GM18517 (cell line): ENCODE measurements at regions not wholly inside any gene's neighbourhood (a gene's known extent, or its start where the extent isn't known, plus 50 kb on each side); places are given as distances from the start of the nearest gene placed in this dataset.
"Not testable (repeated sequence)": the region's sequence is repeated elsewhere in the genome, so short reads cannot be mapped to it uniquely, and the experiment has no call there.

Experiments used
- ATAC-seq: cut with Tn5 transposase; IDR thresholded peaks from one replicate; pipeline ENCODE4 v1.9.1; 2021; ENCODE audit warnings: mild to moderate bottlenecking, moderate library complexity; ENCODE audit not compliant: unreplicated experiment

DNA sequence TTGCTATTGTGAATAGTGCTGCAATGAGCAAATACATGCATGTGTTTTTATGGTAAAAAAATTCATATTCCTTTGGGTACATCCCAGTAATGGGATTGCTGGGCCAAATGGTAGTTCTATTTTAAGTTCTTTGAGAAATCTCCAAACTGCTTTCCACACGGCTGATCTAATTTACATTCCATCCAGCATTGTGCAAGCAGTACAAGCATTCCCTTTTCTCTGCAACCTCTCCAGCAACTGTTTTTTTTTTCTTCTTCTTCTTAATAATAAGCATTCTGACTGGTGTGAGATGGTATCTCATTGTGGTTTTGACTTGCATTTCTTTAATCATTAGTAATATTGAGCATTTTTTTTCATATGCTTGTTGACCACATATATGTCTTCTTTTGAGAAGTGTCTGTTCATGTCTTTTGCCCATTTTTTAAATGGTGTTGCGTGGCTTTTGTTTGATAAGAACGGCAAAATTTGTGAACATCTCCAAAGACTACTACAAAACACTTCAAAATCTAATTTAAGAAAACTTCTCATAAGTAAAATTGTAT lies 136.1 kb upstream of the MYO3A start:
- ATAC-seq: no peak

DNA sequence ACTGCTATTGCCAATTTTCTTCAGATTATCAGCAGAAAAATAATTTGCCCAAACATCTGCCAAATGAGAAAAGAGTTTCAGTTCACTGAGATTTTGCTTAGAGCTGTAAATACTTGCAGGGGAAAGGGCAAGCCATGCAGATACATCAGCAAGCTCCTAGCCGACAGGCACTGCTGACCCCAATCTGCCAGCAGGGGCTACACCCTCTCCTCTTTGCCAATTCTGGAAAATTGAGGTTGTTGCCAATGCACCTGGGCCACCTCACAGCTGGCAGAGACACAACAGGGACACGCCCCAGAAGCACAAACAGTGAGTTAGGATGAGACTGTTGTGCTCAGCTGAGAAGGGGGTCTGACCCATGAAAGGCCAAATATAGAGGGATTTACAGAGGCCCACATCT lies 129.5 kb upstream of the MYO3A start:
- ATAC-seq: no peak

GRCh38 chr10:25805986-25806385 lies 128.0 kb upstream of the MYO3A start:
- no peak for ATAC-seq

DNA sequence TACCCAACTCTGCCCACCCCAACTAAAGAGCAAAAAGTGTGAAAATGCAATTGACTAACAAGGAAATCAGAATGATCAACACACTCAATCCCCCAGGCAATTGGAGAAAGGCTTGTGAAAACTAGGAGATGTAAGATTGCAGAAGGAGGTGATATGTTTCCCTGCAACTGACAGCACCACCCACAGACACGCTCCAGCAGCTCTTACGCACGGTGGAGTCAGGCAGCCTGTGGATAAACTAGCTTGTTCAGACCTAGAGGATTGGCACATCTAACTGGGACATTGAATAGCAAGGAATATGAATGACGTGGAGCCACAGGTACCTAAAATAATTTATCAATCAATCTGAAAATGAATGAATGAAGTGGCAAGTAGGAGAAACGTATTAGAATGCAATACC lies 125.7 kb upstream of the MYO3A start:
- no peak for ATAC-seq

DNA sequence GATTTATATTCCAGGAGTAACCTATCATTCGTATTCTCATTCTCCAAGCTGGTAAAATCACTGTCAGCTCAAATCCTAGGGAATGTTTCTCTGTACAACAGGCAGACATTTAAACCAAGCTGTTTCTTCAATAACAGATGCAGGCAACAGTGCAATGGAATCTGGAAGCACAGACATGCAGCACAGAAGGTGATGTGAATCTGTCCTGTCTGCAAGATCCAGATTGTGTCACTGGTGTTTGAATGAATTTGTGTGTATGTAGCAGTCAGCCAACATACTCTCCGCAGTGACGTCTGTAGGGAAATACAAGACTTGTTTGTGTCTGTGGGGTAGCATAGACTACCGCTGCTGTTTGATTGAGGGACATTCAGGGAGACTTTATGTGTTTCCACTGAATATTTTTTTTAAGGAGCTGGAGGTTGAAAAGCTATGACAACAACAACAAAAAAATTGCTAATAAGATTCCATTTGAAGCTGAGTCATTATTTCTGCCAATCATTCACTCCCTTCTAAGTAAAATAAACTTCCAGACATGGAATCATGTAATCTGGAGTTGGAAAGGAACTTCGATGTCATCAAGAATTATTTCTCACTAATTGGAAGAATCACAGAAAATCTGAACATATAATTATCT lies 122.9 kb upstream of the MYO3A start:
- no peak for ATAC-seq

- no peak for ATAC-seq
Measured at GRCh38 chr10:25813511-25813910, 120.5 kb upstream of the MYO3A start.

DNA sequence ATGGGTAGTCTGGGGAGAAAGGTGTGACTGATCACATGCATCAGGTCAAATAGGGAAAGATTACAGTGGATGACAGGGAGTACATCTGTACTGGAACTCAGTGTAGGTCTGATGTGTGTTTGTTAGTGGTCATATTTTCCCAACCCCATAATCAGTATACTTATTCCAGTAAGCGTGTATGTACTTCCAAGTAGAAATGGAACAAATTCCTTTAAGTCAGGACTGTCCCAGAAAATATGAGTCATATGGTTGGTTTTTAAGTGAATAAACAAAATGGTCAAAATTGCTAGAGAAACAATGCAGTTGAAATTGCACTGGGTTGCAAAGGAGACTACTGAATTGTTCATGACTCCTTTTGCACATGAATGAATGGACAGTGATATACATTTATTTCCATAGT lies 118.8 kb upstream of the MYO3A start:
- no peak for ATAC-seq

DNA sequence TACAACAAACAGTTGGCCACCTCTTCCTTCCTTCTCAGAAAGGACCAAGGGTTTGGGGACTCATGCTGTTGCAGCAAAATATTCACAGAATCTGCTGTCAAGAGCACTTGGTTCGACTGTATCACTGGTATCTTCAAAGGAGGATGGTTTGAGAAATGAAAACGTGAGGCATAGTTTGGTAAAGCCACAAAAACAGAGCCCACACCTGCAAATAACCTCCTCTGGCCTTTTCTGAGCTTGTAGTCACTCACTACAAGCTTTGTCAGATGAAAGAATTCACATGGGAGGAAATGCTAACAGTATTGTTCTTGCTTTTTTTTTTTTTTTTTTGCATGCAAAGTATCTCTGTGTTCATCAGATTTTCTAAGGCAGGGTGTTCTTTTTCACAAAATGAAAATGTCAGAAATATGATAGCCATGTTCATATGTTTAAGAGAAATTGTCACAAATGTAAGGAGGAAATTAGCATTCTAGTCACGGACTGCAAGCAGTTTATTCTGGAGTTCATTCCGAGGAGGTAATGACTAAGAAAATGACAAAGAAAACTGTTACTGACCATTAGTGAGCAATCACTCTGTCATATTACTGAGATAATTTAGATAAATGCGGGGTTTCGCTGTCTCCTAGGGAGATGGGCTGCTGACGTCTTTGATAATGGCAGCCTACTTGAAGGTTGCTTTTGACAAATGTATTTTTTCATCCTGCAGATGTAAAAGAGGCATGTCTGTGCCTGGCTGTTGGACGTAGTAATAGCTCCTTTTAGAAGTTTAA lies 117.8 kb upstream of the MYO3A start:
- no peak for ATAC-seq

DNA sequence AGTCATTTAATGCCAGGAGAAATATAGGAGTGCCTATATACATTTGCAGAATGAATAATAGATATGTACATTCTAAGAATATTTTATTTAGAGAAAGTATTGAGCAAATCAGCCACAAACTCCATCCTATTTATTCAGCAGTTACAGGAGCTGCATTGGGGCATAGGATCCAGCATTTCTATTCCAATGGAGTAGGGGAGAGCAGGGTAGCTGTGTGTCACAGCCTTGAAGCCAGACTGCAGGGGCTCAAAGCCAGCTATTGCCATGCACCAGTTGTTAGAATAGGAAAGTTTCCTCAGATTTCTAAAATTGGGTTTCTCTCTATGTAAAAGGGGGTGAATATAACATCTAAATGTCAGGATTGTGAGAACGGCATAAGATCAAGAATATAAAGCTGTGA lies 116.8 kb upstream of the MYO3A start:
- ATAC-seq: no peak

DNA sequence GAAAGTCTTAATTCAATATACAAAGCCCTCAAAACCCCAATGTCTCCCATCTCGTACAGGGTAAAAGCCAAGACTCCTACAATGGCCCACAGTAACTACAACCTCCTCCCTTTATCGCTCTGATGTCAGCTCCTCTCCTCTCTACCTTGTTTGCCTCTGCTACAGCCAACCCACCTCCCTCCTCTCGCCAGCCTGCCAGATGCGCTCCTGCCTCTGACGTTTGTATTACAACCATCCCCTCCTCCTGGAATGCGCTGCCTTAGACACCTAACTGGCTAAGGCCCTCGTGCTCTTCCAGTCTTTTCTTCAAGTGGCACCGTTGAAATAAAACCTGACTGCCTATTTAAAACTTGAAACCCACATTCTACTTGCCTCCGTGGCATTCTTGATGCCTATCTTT lies 115.3 kb upstream of the MYO3A start:
- ATAC-seq: no peak

- no peak for ATAC-seq
Measured at GRCh38 chr10:25820472-25820871, 113.6 kb upstream of the MYO3A start.

- ATAC-seq: peak; percentile 57
Measured at GRCh38 chr10:25820874-25821273, 113.2 kb upstream of the MYO3A start.

- ATAC-seq: no peak
Measured at GRCh38 chr10:25824050-25824449, 110.0 kb upstream of the MYO3A start.

DNA sequence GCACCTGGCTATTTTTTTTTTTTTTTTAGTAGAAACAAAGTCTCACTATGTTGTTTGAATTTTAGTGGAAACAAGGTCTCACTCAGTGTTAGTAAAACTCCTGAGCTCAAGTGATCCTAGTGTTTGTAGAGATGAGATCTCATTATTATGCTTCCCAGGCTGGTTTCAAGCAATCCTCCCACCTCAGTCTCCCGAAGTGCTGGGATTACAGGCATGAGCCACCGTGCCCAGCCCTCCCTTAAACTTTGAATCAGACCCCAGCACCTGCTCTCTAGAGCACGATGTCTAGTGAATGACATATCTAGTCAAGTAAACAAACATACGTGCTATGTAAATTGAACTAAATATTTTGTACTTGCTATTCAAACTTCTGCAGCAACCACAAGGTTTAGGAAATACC lies 105.6 kb upstream of the MYO3A start:
- ATAC-seq: no peak

- ATAC-seq: no peak
Measured at GRCh38 chr10:25831080-25831479, 102.9 kb upstream of the MYO3A start.

GRCh38 chr10:25839683-25840082 lies 94.3 kb upstream of the MYO3A start:
- ATAC-seq: no peak

DNA sequence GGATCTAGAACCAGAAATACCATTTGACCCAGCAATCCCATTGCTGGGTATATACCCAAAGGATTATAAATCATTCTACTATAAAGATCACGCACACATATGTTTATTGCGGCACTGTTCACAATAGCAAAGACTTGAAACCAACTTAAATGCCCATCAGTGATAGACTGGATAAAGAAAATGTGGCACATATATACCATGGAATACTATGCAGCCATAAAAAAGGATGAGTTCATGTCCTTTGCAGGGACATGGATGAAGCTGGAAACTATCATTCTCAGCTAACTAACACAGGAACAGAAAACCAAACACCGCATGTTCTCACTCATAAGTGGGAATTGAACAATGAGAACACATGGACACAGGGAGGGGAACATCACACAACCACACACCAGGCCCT lies 93.2 kb upstream of the MYO3A start:
- not testable (repeated sequence) for ATAC-seq

- no peak for ATAC-seq
Measured at GRCh38 chr10:25842146-25842545, 91.9 kb upstream of the MYO3A start.

DNA sequence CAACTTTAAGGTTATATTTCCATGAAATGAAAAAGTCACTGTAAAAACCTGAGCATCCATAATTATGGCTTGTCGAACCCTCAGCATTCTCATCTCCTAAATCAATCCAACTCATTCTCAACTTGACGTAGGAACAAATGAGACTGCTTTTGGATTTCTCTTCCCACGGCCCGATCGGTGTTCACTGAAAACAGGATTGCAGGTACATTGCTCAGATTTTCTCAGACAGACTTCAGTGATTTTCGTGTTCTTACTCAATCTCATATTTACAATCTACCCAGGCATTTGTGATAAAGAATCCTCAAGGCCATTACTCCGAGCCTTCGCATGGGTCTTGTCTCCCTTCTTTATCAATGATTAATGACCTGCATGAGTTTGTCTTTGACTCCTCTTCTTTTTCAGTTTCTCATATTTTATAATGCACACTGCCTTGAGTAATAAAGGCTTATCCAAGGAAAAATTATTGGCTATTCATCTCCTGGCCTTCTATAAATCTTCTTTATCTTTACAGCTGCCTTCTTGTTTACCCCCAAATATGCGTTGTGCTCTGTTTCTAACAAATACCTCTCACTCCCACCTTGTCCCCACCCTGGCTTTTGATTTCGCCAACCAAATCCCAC lies 90.4 kb upstream of the MYO3A start:
- no peak for ATAC-seq

GRCh38 chr10:25844716-25845115 lies 89.3 kb upstream of the MYO3A start:
- ATAC-seq: not testable (repeated sequence)

DNA sequence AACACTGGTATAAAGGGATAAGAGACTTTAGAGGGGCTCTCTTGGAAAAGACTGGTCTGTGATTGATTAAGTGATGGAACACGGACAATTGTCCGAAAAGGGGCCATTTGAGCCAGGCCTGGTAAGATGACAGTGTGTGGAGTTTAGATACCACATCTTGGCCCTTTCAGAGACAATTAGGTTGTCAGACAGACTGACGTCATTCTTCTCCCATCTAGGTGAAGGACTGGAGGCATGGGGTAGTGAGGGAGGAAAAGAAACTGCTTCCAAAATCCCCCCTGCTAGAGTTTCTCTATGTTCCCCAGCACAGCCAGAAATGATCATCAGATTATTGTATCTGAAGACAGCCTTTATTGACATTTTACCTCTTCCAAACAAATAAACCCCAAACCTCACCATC lies 84.8 kb upstream of the MYO3A start:
- ATAC-seq: no peak

DNA sequence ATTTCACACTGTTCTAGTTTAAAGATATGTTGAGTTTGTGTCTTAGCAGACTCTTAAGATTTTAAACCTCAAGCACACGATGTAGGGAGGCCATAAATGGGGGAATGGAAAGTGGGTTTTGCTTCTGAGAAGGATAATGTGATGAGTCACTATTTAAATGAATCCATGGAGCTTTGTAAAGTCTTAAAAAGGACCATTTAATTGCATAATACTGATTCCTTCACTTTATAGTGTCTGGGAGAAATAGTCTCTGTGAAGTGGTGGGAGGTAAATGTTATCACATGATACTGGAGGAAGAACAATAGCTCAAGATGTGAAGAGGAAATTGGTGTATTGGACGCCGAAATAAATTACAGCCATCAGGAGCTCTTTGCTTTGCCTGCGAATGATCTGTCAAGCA lies 84.0 kb upstream of the MYO3A start:
- no peak for ATAC-seq
